HEK293 (cell line): ENCODE measurements at regions not wholly inside any gene's neighbourhood (a gene's known extent, or its start where the extent isn't known, plus 50 kb on each side); places are given as distances from the start of the nearest gene placed in this dataset.

Source experiments
- CTCF ChIP-seq: fragments of 450-650 bp; formaldehyde crosslinking; IDR thresholded peaks from 2 replicates; pipeline ENCODE4 v1.5.1; 2016; ENCODE audit warnings: missing biosample characterization, missing genetic modification characterization
- ZNF19 ChIP-seq: fragments of 450-650 bp; formaldehyde crosslinking; IDR thresholded peaks from 2 replicates; pipeline ENCODE4; 2016; ENCODE audit warnings: missing biosample characterization, missing genetic modification characterization, low read depth

- TF ChIP-seq ZNF19 (tag by site-specific recombination) (no peak), CTCF (tag by site-specific recombination) (no peak)
Measured at GRCh38 chr15:91556926-91557325, 296.6 kb upstream of the SLCO3A1 start.
